T-helper 1 cell treated with Interleukin-12 subunit alpha and Interleukin-12 subunit beta and Interleukin-4 antibody, amounts not matched to agents 30 μg/mL and 1 μg/mL, for 36 hours (primary cell): ENCODE measurements at regions not wholly inside any gene's neighbourhood (a gene's known extent, or its start where the extent isn't known, plus 50 kb on each side); places are given as distances from the start of the nearest gene placed in this dataset.

Experiments
- H3K27ac Mint-ChIP-seq: one replicate; pipeline ENCODE4 v1.8.0; 2021; ENCODE audit warnings: mild to moderate bottlenecking, mixed read lengths
- H3K27me3 Mint-ChIP-seq: one replicate; pipeline ENCODE4 v1.8.0; 2021; ENCODE audit warnings: low read depth, mixed read lengths
- H3K36me3 Mint-ChIP-seq: one replicate; pipeline ENCODE4 v1.8.0; 2021; ENCODE audit warnings: low read depth, mixed read lengths
- H3K4me1 Mint-ChIP-seq: one replicate; pipeline ENCODE4 v1.8.0; 2021; ENCODE audit warnings: low read depth, mixed read lengths
- H3K4me3 Mint-ChIP-seq: one replicate; pipeline ENCODE4 v1.8.0; 2021; ENCODE audit warnings: mild to moderate bottlenecking, moderate library complexity, mixed read lengths
- H3K9me3 Mint-ChIP-seq: one replicate; pipeline ENCODE4 v1.8.0; 2021; ENCODE audit warnings: mixed read lengths

- Mint-ChIP-seq H3K36me3 (no peaks in the 10 kb centered on the region), H3K27ac (no peak overlapping the region), H3K9me3 (peaks cover 19% of the 10 kb centered on the region), H3K4me3 (no peak overlapping the region), H3K4me1 (no peaks in the 10 kb centered on the region), H3K27me3 (no peaks in the 10 kb centered on the region)
Observed at GRCh38 chr10:130914367-130914766, 397.2 kb downstream of the TCERG1L start.

- Mint-ChIP-seq H3K9me3 (peaks cover 19% of the 10 kb centered on the region), H3K4me1 (no peaks in the 10 kb centered on the region), H3K36me3 (no peaks in the 10 kb centered on the region), H3K27me3 (no peaks in the 10 kb centered on the region), H3K27ac (no peak overlapping the region), H3K4me3 (no peak overlapping the region)
Observed at GRCh38 chr10:130915065-130915464, 396.5 kb downstream of the TCERG1L start.

DNA sequence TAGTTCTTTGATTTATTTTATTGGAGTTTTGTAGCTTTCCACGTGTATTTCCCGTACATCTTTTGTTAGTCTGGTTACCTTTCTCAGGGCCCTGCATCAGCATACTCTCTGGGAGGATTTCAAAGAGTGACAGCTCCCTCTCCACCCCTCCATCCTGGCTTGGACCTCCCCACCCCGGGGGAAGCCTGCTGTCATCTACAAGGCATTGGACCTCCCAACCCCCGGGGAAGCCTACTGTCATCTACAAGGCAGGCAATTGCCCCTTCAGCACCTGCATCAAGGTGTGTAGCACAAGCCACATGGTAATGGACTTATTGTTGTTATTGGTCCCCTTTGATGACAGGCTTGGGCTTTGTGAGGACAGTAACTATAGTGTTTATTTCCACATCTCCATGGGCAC, 390.1 kb downstream of the TCERG1L start:
- Mint-ChIP-seq H3K4me3 (no peak overlapping the region), H3K27ac (no peak overlapping the region), H3K9me3 (no peaks in the 10 kb centered on the region), H3K4me1 (no peaks in the 10 kb centered on the region), H3K27me3 (no peaks in the 10 kb centered on the region), H3K36me3 (no peaks in the 10 kb centered on the region)

DNA sequence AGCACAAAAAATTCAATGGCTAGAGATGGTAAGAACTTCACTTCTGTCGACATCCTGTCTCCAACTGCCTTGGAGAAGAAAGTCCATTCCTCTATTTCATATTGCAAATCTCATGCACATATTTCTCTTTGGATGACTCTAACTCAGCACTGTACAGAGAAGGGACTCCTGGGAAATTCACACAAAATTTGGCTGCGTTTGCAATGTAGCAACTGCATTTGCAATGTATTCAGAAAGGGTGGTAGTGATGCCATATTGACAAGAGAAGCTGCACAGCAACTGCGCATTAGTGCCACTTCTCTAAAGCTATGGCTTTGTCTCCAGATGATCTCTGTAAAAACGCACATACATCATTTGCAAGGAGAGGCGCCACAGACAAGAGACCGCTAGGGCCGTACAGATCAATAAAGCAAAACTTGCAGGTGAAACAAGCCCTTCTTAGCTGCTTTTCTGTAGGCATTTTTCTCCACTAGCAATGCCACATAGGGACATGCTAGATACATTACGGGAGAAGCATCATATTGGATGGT, 389.5 kb downstream of the TCERG1L start:
- no peaks in the 10 kb centered on the region for H3K27me3 Mint-ChIP-seq
- H3K27ac Mint-ChIP-seq: no peak overlapping the region
- no peaks in the 10 kb centered on the region for H3K9me3 Mint-ChIP-seq
- no peaks in the 10 kb centered on the region for H3K4me1 Mint-ChIP-seq
- no peak overlapping the region for H3K4me3 Mint-ChIP-seq
- no peaks in the 10 kb centered on the region for H3K36me3 Mint-ChIP-seq

- no peak overlapping the region for H3K4me3 Mint-ChIP-seq
- no peaks in the 10 kb centered on the region for H3K9me3 Mint-ChIP-seq
- no peaks in the 10 kb centered on the region for H3K27me3 Mint-ChIP-seq
- H3K36me3 Mint-ChIP-seq: no peaks in the 10 kb centered on the region
- H3K27ac Mint-ChIP-seq: no peak overlapping the region
- H3K4me1 Mint-ChIP-seq: no peaks in the 10 kb centered on the region
Observed at GRCh38 chr10:130923596-130923995, 387.9 kb downstream of the TCERG1L start.

- no peaks in the 10 kb centered on the region for H3K27me3 Mint-ChIP-seq
- no peak overlapping the region for H3K4me3 Mint-ChIP-seq
- H3K9me3 Mint-ChIP-seq: no peaks in the 10 kb centered on the region
- H3K4me1 Mint-ChIP-seq: no peaks in the 10 kb centered on the region
- no peak overlapping the region for H3K27ac Mint-ChIP-seq
- H3K36me3 Mint-ChIP-seq: no peaks in the 10 kb centered on the region
Observed at GRCh38 chr10:130924138-130924819, 387.2 kb downstream of the TCERG1L start.

GRCh38 chr10:130926442-130926841, 385.1 kb downstream of the TCERG1L start:
- H3K9me3 Mint-ChIP-seq: no peaks in the 10 kb centered on the region
- H3K4me1 Mint-ChIP-seq: no peaks in the 10 kb centered on the region
- no peak overlapping the region for H3K27ac Mint-ChIP-seq
- no peaks in the 10 kb centered on the region for H3K36me3 Mint-ChIP-seq
- H3K27me3 Mint-ChIP-seq: no peaks in the 10 kb centered on the region
- H3K4me3 Mint-ChIP-seq: no peak overlapping the region

DNA sequence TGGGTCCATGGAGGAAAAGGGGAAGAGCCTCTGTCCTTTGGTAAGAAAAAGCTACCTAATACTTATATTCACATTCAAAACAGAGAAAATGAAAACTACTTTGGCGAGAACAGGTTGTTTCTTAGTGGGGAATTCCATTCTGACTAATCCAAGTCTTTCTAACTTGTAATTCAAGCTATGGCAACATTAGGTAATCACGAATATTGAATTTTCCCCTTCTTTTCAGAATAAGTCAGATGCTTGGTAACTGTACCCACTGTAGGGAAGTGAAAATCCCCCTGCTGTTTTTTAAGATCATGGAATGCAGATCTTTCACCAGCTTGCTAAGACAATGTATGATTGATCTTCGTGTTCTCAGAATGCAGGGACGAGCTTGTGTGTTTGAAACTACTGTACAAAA, 384.4 kb downstream of the TCERG1L start:
- Mint-ChIP-seq H3K4me1 (no peaks in the 10 kb centered on the region), H3K27me3 (no peaks in the 10 kb centered on the region), H3K36me3 (no peaks in the 10 kb centered on the region), H3K27ac (no peak overlapping the region), H3K4me3 (no peak overlapping the region), H3K9me3 (no peaks in the 10 kb centered on the region)

GRCh38 chr10:130928306-130928705, 383.2 kb downstream of the TCERG1L start:
- H3K4me3 Mint-ChIP-seq: no peak overlapping the region
- no peak overlapping the region for H3K27ac Mint-ChIP-seq
- no peaks in the 10 kb centered on the region for H3K36me3 Mint-ChIP-seq
- no peaks in the 10 kb centered on the region for H3K4me1 Mint-ChIP-seq
- H3K9me3 Mint-ChIP-seq: no peaks in the 10 kb centered on the region
- no peaks in the 10 kb centered on the region for H3K27me3 Mint-ChIP-seq

GRCh38 chr10:130929422-130930325, 381.8 kb downstream of the TCERG1L start:
- Mint-ChIP-seq H3K36me3 (no peaks in the 10 kb centered on the region), H3K27me3 (no peaks in the 10 kb centered on the region), H3K4me3 (no peak overlapping the region), H3K4me1 (no peaks in the 10 kb centered on the region), H3K27ac (no peak overlapping the region), H3K9me3 (no peaks in the 10 kb centered on the region)

DNA sequence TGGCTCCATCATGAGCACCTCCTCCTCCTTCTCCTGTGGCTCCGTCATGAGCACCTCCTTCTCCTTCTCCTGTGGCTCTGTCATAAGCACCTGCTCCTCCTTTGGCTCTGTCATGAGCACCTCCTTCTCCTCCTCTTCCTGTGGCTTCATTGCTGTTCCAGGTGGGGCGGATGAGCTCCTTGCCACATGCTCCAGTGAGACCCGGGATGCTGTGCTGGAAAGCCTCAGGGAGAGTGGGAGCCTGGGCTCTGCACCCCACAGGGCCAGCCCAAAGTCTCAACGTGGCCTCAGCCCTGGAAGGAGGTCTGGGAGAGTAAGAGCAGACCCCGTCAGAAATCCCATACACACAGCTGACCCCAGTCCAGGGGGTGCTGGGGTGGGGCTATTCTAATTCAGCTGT, 380.7 kb downstream of the TCERG1L start:
- Mint-ChIP-seq H3K4me1 (no peaks in the 10 kb centered on the region), H3K4me3 (no peak overlapping the region), H3K27me3 (no peaks in the 10 kb centered on the region), H3K27ac (no peak overlapping the region), H3K9me3 (no peaks in the 10 kb centered on the region), H3K36me3 (no peaks in the 10 kb centered on the region)

DNA sequence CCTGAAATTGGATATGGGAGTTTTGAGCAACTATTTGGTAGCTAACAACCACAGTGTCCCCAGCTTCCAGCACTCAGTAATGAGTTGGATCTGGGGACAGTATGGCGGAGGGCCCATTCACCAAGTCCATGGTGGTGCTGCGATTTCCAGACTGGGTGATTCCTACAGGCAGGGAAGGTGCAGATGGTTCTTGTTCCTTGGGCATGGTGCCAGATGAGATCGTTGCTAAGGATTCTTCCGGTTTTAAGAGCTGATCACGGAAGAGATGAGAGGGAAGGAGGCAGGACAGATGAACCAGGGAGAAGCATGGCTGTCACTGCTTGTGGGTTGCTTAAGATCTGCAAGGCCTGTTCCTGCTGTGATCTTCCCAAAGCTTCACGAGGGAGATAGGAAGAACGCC, 380.3 kb downstream of the TCERG1L start:
- no peaks in the 10 kb centered on the region for H3K27me3 Mint-ChIP-seq
- no peak overlapping the region for H3K27ac Mint-ChIP-seq
- H3K4me3 Mint-ChIP-seq: no peak overlapping the region
- H3K36me3 Mint-ChIP-seq: no peaks in the 10 kb centered on the region
- no peaks in the 10 kb centered on the region for H3K9me3 Mint-ChIP-seq
- H3K4me1 Mint-ChIP-seq: no peaks in the 10 kb centered on the region

- Mint-ChIP-seq H3K27ac (no peak overlapping the region), H3K4me3 (no peak overlapping the region), H3K27me3 (no peaks in the 10 kb centered on the region), H3K4me1 (no peaks in the 10 kb centered on the region), H3K9me3 (no peaks in the 10 kb centered on the region), H3K36me3 (no peaks in the 10 kb centered on the region)
Observed at GRCh38 chr10:130932326-130933007, 379.1 kb downstream of the TCERG1L start.

- no peaks in the 10 kb centered on the region for H3K27me3 Mint-ChIP-seq
- H3K9me3 Mint-ChIP-seq: no peaks in the 10 kb centered on the region
- no peak overlapping the region for H3K27ac Mint-ChIP-seq
- no peaks in the 10 kb centered on the region for H3K4me1 Mint-ChIP-seq
- H3K4me3 Mint-ChIP-seq: no peak overlapping the region
- H3K36me3 Mint-ChIP-seq: no peaks in the 10 kb centered on the region
Observed at GRCh38 chr10:130933008-130933390, 378.5 kb downstream of the TCERG1L start.
